ENCODE measurements at regions not wholly inside any gene's neighbourhood (a gene's known extent, or its start where the extent isn't known, plus 50 kb on each side); places are given as distances from the start of the nearest gene placed in this dataset.
"Not testable (repeated sequence)": the region's sequence is repeated elsewhere in the genome, so short reads cannot be mapped to it uniquely, and the experiment has no call there.

DNA sequence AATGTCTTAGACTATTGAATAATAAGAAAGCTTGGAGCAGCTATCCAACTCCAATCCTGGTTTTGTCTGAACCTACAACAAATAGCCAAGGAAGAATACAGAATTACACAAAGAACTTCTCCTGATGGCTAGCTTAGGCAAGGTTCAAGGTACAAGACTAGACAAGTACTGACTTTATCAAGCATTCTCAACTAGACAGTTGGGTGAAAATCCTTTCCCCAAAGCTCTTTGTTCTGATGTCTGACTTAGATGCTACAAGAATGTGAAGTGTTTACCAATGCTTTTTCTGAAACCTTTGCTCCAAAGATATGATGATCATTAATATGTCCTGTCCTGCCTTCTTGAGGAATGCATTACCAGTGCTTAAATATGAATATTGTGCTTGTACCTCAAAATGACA lies 113.8 kb downstream of the ANXA2 start:
- no peak for DNase-seq

- DNase-seq = not testable (repeated sequence)
Observed at GRCh38 chr15:60295901-60296300, 101.9 kb downstream of the ANXA2 start.

DNA sequence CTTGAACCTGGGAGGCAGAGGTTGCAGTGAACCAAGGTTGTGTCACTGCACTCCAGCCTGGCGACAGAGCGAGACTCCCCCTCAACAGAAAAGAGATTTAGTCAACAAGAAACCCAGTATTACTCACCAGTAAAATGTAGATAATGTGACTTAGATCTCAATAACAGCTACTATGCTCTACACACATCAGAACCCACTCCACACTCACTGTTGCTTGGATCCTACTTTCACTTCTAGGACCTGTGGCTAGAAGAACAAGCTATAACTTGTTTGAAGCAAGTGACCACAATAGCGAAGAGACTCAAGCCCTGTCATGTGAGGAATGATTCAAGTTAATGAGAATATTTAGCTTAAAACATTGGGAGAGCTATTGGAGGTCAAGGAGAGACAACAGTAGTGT lies 100.7 kb downstream of the ANXA2 start:
- DNase-seq = no peak
